Esophagus muscularis mucosa (tissue), 3 donors: ENCODE measurements at regions not wholly inside any gene's neighbourhood (a gene's known extent, or its start where the extent isn't known, plus 50 kb on each side); places are given as distances from the start of the nearest gene placed in this dataset.

ENCODE experiments used
- CTCF ChIP-seq, 3 experiments: fragments of 200-600 bp in 2 of 3; fragments of 450-650 bp in 1 of 3; sonication (generic) in 2 of 3; IDR thresholded peaks; one replicate each; pipeline ENCODE4 v1.5.1; 2017 to 2019; ENCODE audit warnings: antibody characterized with exemption in 3 of 3, mild to moderate bottlenecking in 2 of 3, moderate library complexity in 1 of 3
- POLR2A ChIP-seq: fragments of 450-650 bp; IDR thresholded peaks from one replicate; pipeline ENCODE4 v1.6.1; 2017; ENCODE audit warnings: antibody characterized with exemption, moderate library complexity, mild to moderate bottlenecking, low read depth

DNA sequence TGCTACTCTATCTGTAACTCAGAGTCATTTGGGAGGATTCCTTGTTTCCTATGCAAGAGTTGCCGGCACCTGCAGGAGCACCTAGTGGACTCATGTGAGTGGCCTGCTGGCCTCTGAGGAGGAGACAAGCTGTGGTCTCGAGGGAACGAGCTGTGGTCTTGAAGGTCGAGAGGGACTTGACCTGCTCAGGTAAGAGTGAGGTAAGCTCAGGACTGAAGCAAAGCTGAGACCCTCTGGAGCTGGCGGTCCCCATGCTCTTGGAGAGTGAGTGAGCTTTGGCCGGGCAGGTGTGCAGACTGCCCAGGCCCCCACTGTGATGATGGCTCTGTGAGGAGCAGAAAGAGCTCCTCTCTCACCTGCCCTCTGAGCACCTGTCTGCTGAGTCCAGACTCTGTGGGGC is 214.3 kb downstream of the MYLK4 start:
- no peak for TF ChIP-seq CTCF (IDR thresholded peaks at IDR 0.05)
- no peak for TF ChIP-seq POLR2A
